Naive thymus-derived CD4-positive, alpha-beta T cell (primary cell): ENCODE measurements at regions not wholly inside any gene's neighbourhood (a gene's known extent, or its start where the extent isn't known, plus 50 kb on each side); places are given as distances from the start of the nearest gene placed in this dataset.

Source experiments
- ATAC-seq: fragments of 150-1000 bp; cut with Tn5 transposase; 2 replicates; pipeline ENCODE4 v1.10.0; 2021; ENCODE audit warnings: mild to moderate bottlenecking, moderate library complexity
- CTCF ChIA-PET: fragments of 350-600 bp; sonication (Branson Sonifier 250); formaldehyde crosslinking; loops from one replicate; lab custom pipeline; 2021; ENCODE audit warnings: antibody characterized with exemption; lab: Charles Lee
- POLR2A ChIA-PET: fragments of 350-600 bp; sonication (Branson Sonifier 250); formaldehyde crosslinking; loops from one replicate; lab custom pipeline; 2021; ENCODE audit warnings: antibody characterized with exemption, inconsistent platforms; lab: Charles Lee
- DNase-seq, 9 donors: peaks; one replicate each; pipeline versions ENCODE4 v3.0.0 to v3.0.0-alpha.2; 2020 to 2022; ENCODE audit warnings: mixed read lengths in 1 of 9
- H3K27ac ChIP-seq: one replicate; pipeline ENCODE4 v1.7.0; 2013; ENCODE audit warnings: mild to moderate bottlenecking, low read depth, low read length, moderate library complexity
- H3K27me3 ChIP-seq, 2 donors: one replicate each; pipeline ENCODE4 v1.7.0; 2013; ENCODE audit warnings: low read length in 2 of 2, mild to moderate bottlenecking in 2 of 2, moderate library complexity in 2 of 2; ENCODE audit not compliant: control insufficient read depth in 2 of 2, insufficient read depth in 2 of 2
- H3K36me3 ChIP-seq, 3 experiments: 1 replicate in 2 of 3; 2 replicates in 1 of 3; pipeline ENCODE4 v1.7.0; 2013; ENCODE audit warnings: low read length in 3 of 3, mild to moderate bottlenecking in 3 of 3, moderate library complexity in 1 of 3; ENCODE audit not compliant: insufficient read depth in 3 of 3, control insufficient read depth in 2 of 3
- H3K4me1 ChIP-seq, 2 donors: one replicate each; pipeline ENCODE4 v1.7.0; 2013; ENCODE audit warnings: low read length in 2 of 2, mild to moderate bottlenecking in 2 of 2, moderate library complexity in 1 of 2; ENCODE audit not compliant: control insufficient read depth in 2 of 2, insufficient read depth in 2 of 2
- H3K4me3 ChIP-seq: 2 replicates; pipeline ENCODE4 v1.7.0; 2013; ENCODE audit warnings: mild to moderate bottlenecking, low read length
- H3K9me3 ChIP-seq, 3 experiments: 1 replicate in 2 of 3; 2 replicates in 1 of 3; pipeline ENCODE4 v1.7.0; 2013; ENCODE audit warnings: low read length in 3 of 3; ENCODE audit not compliant: control insufficient read depth in 2 of 3
- H3K27ac Mint-ChIP-seq, 9 donors: one replicate each; pipeline ENCODE4 v1.8.0; 2020 to 2022; ENCODE audit warnings: mixed read lengths in 9 of 9, mild to moderate bottlenecking in 8 of 9, moderate library complexity in 5 of 9, inconsistent platforms in 2 of 9
- H3K27me3 Mint-ChIP-seq, 5 donors: one replicate each; pipeline ENCODE4 v1.8.0; 2021 to 2022; ENCODE audit warnings: mixed read lengths in 5 of 5, mild to moderate bottlenecking in 1 of 5
- H3K36me3 Mint-ChIP-seq, 5 donors: one replicate each; pipeline ENCODE4 v1.8.0; 2020 to 2022; ENCODE audit warnings: mixed read lengths in 5 of 5, mild to moderate bottlenecking in 3 of 5, inconsistent platforms in 1 of 5
- H3K4me1 Mint-ChIP-seq, 7 donors: one replicate each; pipeline ENCODE4 v1.8.0; 2020 to 2022; ENCODE audit warnings: mixed read lengths in 7 of 7, mild to moderate bottlenecking in 3 of 7, inconsistent platforms in 1 of 7
- H3K4me3 Mint-ChIP-seq, 10 donors: one replicate each; pipeline ENCODE4 v1.8.0; 2020 to 2022; ENCODE audit warnings: mild to moderate bottlenecking in 10 of 10, mixed read lengths in 10 of 10, moderate library complexity in 6 of 10, inconsistent platforms in 2 of 10
- H3K9me3 Mint-ChIP-seq, 11 donors: one replicate each; pipeline ENCODE4 v1.8.0; 2020 to 2022; ENCODE audit warnings: mixed read lengths in 11 of 11, mild to moderate bottlenecking in 4 of 11, inconsistent platforms in 1 of 11, moderate library complexity in 1 of 11
- intact Hi-C, 2 donors: fragments of 100-400 bp; cut with micrococcal nuclease; formaldehyde crosslinking; loops; one replicate each; pipeline ENCODE4 v1.15.1; 2023

DNA sequence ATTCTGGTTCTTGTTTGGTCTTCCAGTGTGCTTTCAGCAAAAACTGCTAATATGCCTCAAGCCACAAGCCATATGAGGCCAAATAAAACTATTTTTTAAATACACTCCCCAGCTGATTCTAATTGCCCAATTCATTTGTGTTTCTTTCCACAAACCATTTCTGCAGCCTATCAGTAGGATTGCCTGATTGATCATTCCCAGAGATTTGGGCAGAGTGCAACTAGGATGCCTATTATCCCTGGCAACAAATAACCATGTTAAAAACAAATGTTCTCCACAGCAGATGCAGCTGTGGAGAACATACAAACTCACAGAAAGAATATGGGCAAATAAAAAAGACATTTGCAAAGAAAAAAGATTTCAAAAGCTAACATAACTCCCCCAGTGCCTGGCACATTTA, 76.9 kb upstream of the CAV2 start:
- Mint-ChIP-seq H3K4me1 (no peaks in the 10 kb centered on the region), H3K4me3 (no peak overlapping the region), H3K27ac (no peak overlapping the region), H3K27me3 (peaks cover 0 to 16% (median 11%) of the 10 kb centered on the region in 5 donors), H3K36me3 (no peaks in the 10 kb centered on the region), H3K9me3 (no peaks in the 10 kb centered on the region)
- intact Hi-C loops = no loop called here
- Histone ChIP-seq H3K4me3 (no peak overlapping the region), H3K27me3 (no peaks in the 10 kb centered on the region), H3K36me3 (no peaks in the 10 kb centered on the region), H3K4me1 (no peaks in the 10 kb centered on the region), H3K27ac (no peak overlapping the region), H3K9me3 (no peaks in the 10 kb centered on the region)
- POLR2A ChIA-PET = no interaction called here
- CTCF ChIA-PET = no interaction called here
- no peak for DNase-seq
- no peak for ATAC-seq

DNA sequence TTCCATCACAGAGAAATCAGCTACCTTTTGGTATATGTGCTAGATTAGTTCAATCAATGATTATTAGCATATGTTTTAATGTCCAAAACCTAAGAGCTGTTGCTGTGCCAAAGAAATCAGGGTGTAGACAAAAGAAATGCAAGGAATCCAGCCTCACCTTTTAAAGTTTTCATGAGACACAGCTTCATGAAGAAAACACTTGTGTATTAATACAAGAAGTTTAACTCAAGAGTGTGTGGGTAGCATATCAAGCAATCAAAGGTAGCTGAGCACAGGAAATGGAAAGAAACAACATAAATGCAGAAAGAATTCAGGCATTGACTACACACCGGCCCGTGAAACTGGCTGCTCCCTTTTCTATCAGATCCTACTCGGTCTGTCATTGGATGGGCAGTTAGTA, 76.0 kb upstream of the CAV2 start:
- Histone ChIP-seq H3K4me1 (no peaks in the 10 kb centered on the region), H3K4me3 (no peak overlapping the region), H3K9me3 (no peaks in the 10 kb centered on the region), H3K27me3 (no peaks in the 10 kb centered on the region), H3K36me3 (no peaks in the 10 kb centered on the region), H3K27ac (no peak overlapping the region)
- H3K4me3 Mint-ChIP-seq = no peak overlapping the region
- no peaks in the 10 kb centered on the region for H3K4me1 Mint-ChIP-seq
- DNase-seq (no peak), ATAC-seq (no peak)
- no peaks in the 10 kb centered on the region for H3K9me3 Mint-ChIP-seq
- H3K36me3 Mint-ChIP-seq = no peaks in the 10 kb centered on the region
- peaks cover 2 to 12% (median 4%) of the 10 kb centered on the region in 5 donors for H3K27me3 Mint-ChIP-seq
- no peak overlapping the region for H3K27ac Mint-ChIP-seq
- ChIA-PET POLR2A (no interaction called here), CTCF (no interaction called here)
- intact Hi-C loops = no loop called here

DNA sequence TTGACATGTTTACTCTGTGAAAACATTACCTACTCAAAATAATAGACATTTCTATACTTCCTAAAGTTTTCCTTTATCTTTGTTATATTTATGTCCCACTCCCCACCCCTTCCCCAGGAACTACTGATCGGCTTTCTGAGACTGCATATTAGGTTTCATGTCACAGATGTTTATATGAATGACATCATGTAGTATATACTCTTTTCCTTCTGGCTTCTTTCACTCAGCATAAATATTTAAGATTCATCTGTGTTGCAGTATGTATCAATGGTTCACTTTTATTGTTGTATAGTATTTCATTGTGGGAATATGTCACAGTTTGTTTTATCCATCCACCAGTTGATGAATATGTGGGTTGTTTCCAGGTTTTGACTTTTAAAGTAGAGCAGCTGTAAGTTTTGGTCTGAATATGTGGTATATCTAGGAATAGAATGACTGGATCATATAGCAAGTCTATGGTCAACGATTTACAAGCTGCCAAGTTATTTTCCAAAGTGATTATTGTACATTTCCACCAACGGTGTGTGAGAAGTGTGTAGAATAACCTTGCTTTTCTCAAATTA, 73.8 kb upstream of the CAV2 start:
- Histone ChIP-seq H3K4me1 (no peaks in the 10 kb centered on the region), H3K4me3 (no peak overlapping the region), H3K36me3 (no peaks in the 10 kb centered on the region), H3K9me3 (no peaks in the 10 kb centered on the region), H3K27ac (no peak overlapping the region), H3K27me3 (no peaks in the 10 kb centered on the region)
- H3K27me3 Mint-ChIP-seq = peaks cover 0 to 17% (median 11%) of the 10 kb centered on the region in 5 donors
- ATAC-seq (no peak), DNase-seq (no peak)
- H3K4me3 Mint-ChIP-seq = no peak overlapping the region
- CTCF ChIA-PET = no interaction called here
- POLR2A ChIA-PET = no interaction called here
- H3K4me1 Mint-ChIP-seq = no peaks in the 10 kb centered on the region
- no peaks in the 10 kb centered on the region for H3K36me3 Mint-ChIP-seq
- no peak overlapping the region for H3K27ac Mint-ChIP-seq
- H3K9me3 Mint-ChIP-seq = no peaks in the 10 kb centered on the region
- intact Hi-C loops = no loop called here

DNA sequence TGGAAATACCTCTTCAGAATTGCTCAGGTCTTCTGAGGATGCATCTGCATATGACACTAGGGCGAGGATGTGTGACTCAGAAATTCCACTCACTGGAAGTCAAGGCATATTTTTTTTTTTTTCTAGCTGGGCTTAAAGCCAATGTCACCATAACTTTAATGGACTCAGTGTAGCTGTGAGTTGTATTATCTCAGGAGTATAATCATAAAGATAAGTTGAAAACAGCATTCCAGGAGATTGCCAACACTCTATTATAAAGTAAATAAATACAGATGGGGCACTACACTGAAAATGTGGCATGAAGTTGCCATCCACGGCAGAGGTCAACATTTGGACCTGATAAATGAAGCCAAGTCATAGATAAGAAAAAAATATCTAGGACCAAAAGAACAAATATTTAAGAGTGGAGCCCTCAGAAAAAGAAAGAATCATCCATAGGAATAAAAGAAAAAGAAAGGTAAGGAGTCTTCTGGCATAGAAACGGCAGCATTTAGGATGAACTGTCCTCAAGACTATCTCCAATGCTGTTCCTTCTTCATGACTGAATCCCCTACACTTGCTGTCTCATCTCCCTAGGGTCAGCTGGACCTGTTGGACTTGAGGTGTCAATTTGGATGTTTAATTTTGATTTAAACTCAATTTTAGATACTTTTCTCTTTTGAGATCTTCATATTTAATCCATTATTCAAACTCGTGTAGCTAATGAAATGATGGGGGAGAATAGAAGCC, 72.9 kb upstream of the CAV2 start:
- DNase-seq = no peak
- H3K27me3 ChIP-seq = no peaks in the 10 kb centered on the region
- Mint-ChIP-seq H3K9me3 (no peaks in the 10 kb centered on the region), H3K27ac (no peak overlapping the region), H3K4me1 (no peaks in the 10 kb centered on the region), H3K27me3 (peaks cover 4 to 17% (median 11%) of the 10 kb centered on the region in 5 donors), H3K36me3 (no peaks in the 10 kb centered on the region), H3K4me3 (no peak overlapping the region)
- H3K36me3 ChIP-seq = no peaks in the 10 kb centered on the region
- no peaks in the 10 kb centered on the region for H3K4me1 ChIP-seq
- ChIA-PET CTCF (no interaction called here), POLR2A (no interaction called here)
- no peak for ATAC-seq
- H3K4me3 ChIP-seq = no peak overlapping the region
- intact Hi-C loops = no loop called here
- no peak overlapping the region for H3K27ac ChIP-seq
- no peaks in the 10 kb centered on the region for H3K9me3 ChIP-seq

DNA sequence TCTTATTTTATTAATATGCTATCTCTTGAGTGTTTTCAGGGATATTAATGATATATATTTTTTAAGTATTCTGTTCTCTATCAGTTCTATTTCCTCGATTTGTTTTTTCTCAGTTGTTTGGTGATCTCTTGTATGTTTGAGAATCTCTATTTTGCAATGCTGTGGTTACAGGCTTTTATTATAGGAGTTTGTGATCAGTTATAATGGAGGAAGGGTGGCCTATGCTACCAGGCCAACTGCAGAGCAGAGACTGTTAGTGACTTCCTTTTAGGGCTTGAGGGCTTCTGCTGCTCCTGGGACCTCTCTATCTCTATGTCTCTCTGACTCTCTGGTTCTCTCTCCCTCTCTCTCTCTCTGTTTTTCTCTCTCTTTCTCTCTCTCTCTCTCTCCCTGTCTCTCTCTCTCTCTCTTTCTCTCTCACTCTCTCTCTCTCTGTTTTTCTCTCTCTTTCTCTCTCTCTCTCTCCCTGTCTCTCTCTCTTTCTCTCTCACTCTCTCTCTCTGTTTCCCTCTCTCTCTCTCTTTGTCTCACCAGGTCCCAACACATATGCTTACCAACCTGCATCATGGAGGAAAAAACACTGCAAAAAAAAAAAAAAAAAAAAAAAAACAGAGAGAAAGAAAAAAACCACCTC, 69.4 kb upstream of the CAV2 start:
- H3K36me3 Mint-ChIP-seq = no peaks in the 10 kb centered on the region
- POLR2A ChIA-PET = no interaction called here
- H3K4me3 Mint-ChIP-seq = no peak overlapping the region
- H3K27me3 Mint-ChIP-seq = peaks cover 6 to 37% (median 28%) of the 10 kb centered on the region in 5 donors
- H3K4me1 ChIP-seq = no peaks in the 10 kb centered on the region
- no peaks in the 10 kb centered on the region for H3K9me3 ChIP-seq
- H3K4me1 Mint-ChIP-seq = no peaks in the 10 kb centered on the region
- intact Hi-C loops = no loop called here
- ATAC-seq (no peak), DNase-seq (no peak)
- CTCF ChIA-PET = no interaction called here
- H3K27me3 ChIP-seq = no peaks in the 10 kb centered on the region
- H3K4me3 ChIP-seq = no peak overlapping the region
- H3K36me3 ChIP-seq = no peaks in the 10 kb centered on the region
- H3K27ac ChIP-seq = no peak overlapping the region
- H3K27ac Mint-ChIP-seq = no peak overlapping the region
- no peaks in the 10 kb centered on the region for H3K9me3 Mint-ChIP-seq

DNA sequence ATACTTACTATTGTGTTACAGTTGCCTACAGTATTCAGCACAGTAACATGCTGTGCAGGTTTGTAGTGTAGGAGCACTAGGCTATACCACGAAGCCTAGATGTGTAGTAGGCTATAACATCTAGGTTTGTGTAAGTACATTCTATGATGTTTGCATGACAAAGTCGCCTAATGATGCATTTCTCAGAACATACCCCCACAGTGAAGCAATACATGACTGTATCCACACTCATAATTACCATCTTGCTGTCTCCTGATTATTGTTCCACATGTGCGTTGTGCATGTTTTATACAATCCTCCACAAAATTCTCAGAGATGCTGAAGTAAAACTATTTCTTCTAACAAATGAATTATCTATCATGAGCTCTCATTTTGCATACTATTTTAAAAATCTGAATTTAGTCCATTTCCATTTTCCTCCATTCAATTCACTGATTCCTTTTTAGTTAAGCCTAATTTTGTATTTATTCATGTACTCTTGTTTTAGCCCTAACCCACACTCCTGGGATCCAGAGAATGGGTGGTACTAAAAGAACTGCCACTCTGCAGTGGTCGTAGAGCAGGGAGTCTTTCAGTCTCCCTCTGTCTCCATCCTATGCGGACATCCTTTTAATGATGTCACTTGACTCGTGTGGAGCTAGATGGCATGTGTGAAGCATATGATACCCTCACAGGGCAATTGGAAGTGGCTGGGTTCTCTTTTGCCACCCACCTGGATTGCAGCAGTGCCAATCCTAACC, 67.6 kb upstream of the CAV2 start:
- peaks cover 5 to 44% (median 31%) of the 10 kb centered on the region in 5 donors for H3K27me3 Mint-ChIP-seq
- DNase-seq = no peak
- H3K36me3 Mint-ChIP-seq = no peaks in the 10 kb centered on the region
- ATAC-seq = no peak
- Histone ChIP-seq H3K27ac (no peak overlapping the region), H3K36me3 (no peaks in the 10 kb centered on the region), H3K9me3 (no peaks in the 10 kb centered on the region), H3K27me3 (no peaks in the 10 kb centered on the region), H3K4me3 (no peak overlapping the region), H3K4me1 (no peaks in the 10 kb centered on the region)
- intact Hi-C loops = no loop called here
- POLR2A ChIA-PET = no interaction called here
- CTCF ChIA-PET = no interaction called here
- H3K27ac Mint-ChIP-seq = no peak overlapping the region
- no peak overlapping the region for H3K4me3 Mint-ChIP-seq
- H3K9me3 Mint-ChIP-seq = no peaks in the 10 kb centered on the region
- no peaks in the 10 kb centered on the region for H3K4me1 Mint-ChIP-seq
